HUES64 (cell line): ENCODE measurements at regions not wholly inside any gene's neighbourhood (a gene's known extent, or its start where the extent isn't known, plus 50 kb on each side); places are given as distances from the start of the nearest gene placed in this dataset.
"Not testable (repeated sequence)": the region's sequence is repeated elsewhere in the genome, so short reads cannot be mapped to it uniquely, and the experiment has no call there.

ENCODE experiments used
- H3K27ac ChIP-seq: 2 replicates; pipeline ENCODE4 v1.7.0; 2013; ENCODE audit warnings: low read depth, low read length, inconsistent platforms
- H3K27me3 ChIP-seq: 2 replicates; pipeline ENCODE4 v1.6.1; 2013; ENCODE audit warnings: mild to moderate bottlenecking, low read length; ENCODE audit not compliant: insufficient read depth
- H3K36me3 ChIP-seq: 2 replicates; pipeline ENCODE4 v1.6.1; 2013; ENCODE audit warnings: mild to moderate bottlenecking, low read length; ENCODE audit not compliant: insufficient read depth
- H3K4me1 ChIP-seq: 2 replicates; pipeline ENCODE4 v1.6.1; 2013; ENCODE audit warnings: mild to moderate bottlenecking, low read length, moderate library complexity; ENCODE audit not compliant: insufficient read depth
- H3K4me3 ChIP-seq: 2 replicates; pipeline ENCODE4 v1.5.1; 2013; ENCODE audit warnings: mild to moderate bottlenecking, low read length, moderate library complexity
- H3K9ac ChIP-seq: 2 replicates; pipeline ENCODE4 v1.6.1; 2013; ENCODE audit warnings: mild to moderate bottlenecking, low read depth, low read length
- H3K9me3 ChIP-seq: 2 replicates; pipeline ENCODE4 v1.6.1; 2013; ENCODE audit warnings: low read depth, low read length; ENCODE audit not compliant: insufficient read depth
- WGBS: fragments of 150-250, 120-280 bp; methylation state at CpG from one replicate; pipeline ENCODE4 v1.1.7; 2013; ENCODE audit warnings: missing lambda C conversion rate; 5-methylcytosine and 5-hydroxymethylcytosine counted together

GRCh38 chr6:144673807-144674206, 388.7 kb downstream of the UTRN start:
- WGBS: 97% methylated on average over 3 of the region's 3 CpGs
- Histone ChIP-seq H3K27me3 (no peaks in the 10 kb centered on the region), H3K27ac (no peak overlapping the region), H3K4me3 (no peak overlapping the region), H3K9me3 (peaks cover 22% of the 10 kb centered on the region), H3K9ac (no peak overlapping the region), H3K4me1 (no peaks in the 10 kb centered on the region), H3K36me3 (no peaks in the 10 kb centered on the region)

- 92% methylated on average over 6 of the region's 6 CpGs for WGBS
- Histone ChIP-seq H3K27ac (no peak overlapping the region), H3K36me3 (no peaks in the 10 kb centered on the region), H3K4me3 (no peak overlapping the region), H3K9me3 (peaks cover 22% of the 10 kb centered on the region), H3K27me3 (no peaks in the 10 kb centered on the region), H3K9ac (no peak overlapping the region), H3K4me1 (no peaks in the 10 kb centered on the region)
These were observed 390.2 kb downstream of the UTRN start for GRCh38 chr6:144675231-144675861.

GRCh38 chr6:144676310-144676709, 391.2 kb downstream of the UTRN start:
- H3K27ac ChIP-seq, H3K4me1 ChIP-seq, H3K9ac ChIP-seq, H3K27me3 ChIP-seq, H3K4me3 ChIP-seq, H3K36me3 ChIP-seq: not testable (repeated sequence)
- peaks cover 22% of the 10 kb centered on the region for H3K9me3 ChIP-seq
- 100% methylated on average over 1 of the region's 3 CpGs for WGBS

GRCh38 chr6:144677263-144677662, 392.1 kb downstream of the UTRN start:
- peaks cover 22% of the 10 kb centered on the region for H3K9me3 ChIP-seq
- H3K27me3 ChIP-seq, H3K4me3 ChIP-seq, H3K36me3 ChIP-seq, H3K27ac ChIP-seq, H3K9ac ChIP-seq, H3K4me1 ChIP-seq: not testable (repeated sequence)
- WGBS: 98% methylated on average over 4 of the region's 4 CpGs

GRCh38 chr6:144678844-144679243, 393.7 kb downstream of the UTRN start:
- WGBS: 96% methylated on average over 1 of the region's 1 CpG
- H3K36me3 ChIP-seq: no peaks in the 10 kb centered on the region
- H3K4me1 ChIP-seq: no peaks in the 10 kb centered on the region
- H3K27ac ChIP-seq: no peak overlapping the region
- no peak overlapping the region for H3K9ac ChIP-seq
- peaks cover 11% of the 10 kb centered on the region for H3K9me3 ChIP-seq
- no peak overlapping the region for H3K4me3 ChIP-seq
- no peaks in the 10 kb centered on the region for H3K27me3 ChIP-seq

GRCh38 chr6:144681334-144681733, 396.2 kb downstream of the UTRN start:
- no peak overlapping the region for H3K27ac ChIP-seq
- no peaks in the 10 kb centered on the region for H3K36me3 ChIP-seq
- H3K9ac ChIP-seq: no peak overlapping the region
- no peaks in the 10 kb centered on the region for H3K27me3 ChIP-seq
- 96% methylated on average over 3 of the region's 3 CpGs for WGBS
- no peaks in the 10 kb centered on the region for H3K4me1 ChIP-seq
- no peak overlapping the region for H3K4me3 ChIP-seq
- peaks cover 4% of the 10 kb centered on the region for H3K9me3 ChIP-seq

- H3K9me3 ChIP-seq: no peaks in the 10 kb centered on the region
- no peak overlapping the region for H3K4me3 ChIP-seq
- H3K27me3 ChIP-seq: no peaks in the 10 kb centered on the region
- 0 out of 2 replicates have a peak, but pooled peaks cover 3% of the 10 kb centered on the region for H3K4me1 ChIP-seq
- WGBS: 95% methylated on average over 6 of the region's 6 CpGs
- H3K9ac ChIP-seq: no peak overlapping the region
- no peaks in the 10 kb centered on the region for H3K36me3 ChIP-seq
- H3K27ac ChIP-seq: no peak overlapping the region
These were observed 398.3 kb downstream of the UTRN start for GRCh38 chr6:144683216-144684070.

GRCh38 chr6:144688713-144689112, 403.6 kb downstream of the UTRN start:
- H3K36me3 ChIP-seq: no peaks in the 10 kb centered on the region

GRCh38 chr6:144689503-144690040, 404.4 kb downstream of the UTRN start:
- Histone ChIP-seq H3K27me3 (no peaks in the 10 kb centered on the region), H3K4me3 (no peak overlapping the region), H3K9me3 (peaks cover 7% of the 10 kb centered on the region; the same call in 1 of the 2 replicates), H3K4me1 (0 out of 2 replicates have a peak, but pooled peaks cover 3% of the 10 kb centered on the region), H3K27ac (no peak overlapping the region), H3K36me3 (no peaks in the 10 kb centered on the region), H3K9ac (no peak overlapping the region)
- WGBS: 97% methylated on average over 3 of the region's 3 CpGs

More at GRCh38 chr6:144688713-144689112, 403.6 kb downstream of the UTRN start:
- Histone ChIP-seq H3K9ac (no peak overlapping the region), H3K4me3 (no peak overlapping the region), H3K27me3 (no peaks in the 10 kb centered on the region), H3K4me1 (0 out of 2 replicates have a peak, but pooled peaks cover 3% of the 10 kb centered on the region), H3K27ac (no peak overlapping the region), H3K9me3 (peaks cover 7% of the 10 kb centered on the region; the same call in 1 of the 2 replicates)

GRCh38 chr6:144690133-144690532, 405.0 kb downstream of the UTRN start:
- H3K9me3 ChIP-seq: peaks cover 7% of the 10 kb centered on the region; the same call in 1 of the 2 replicates
- H3K9ac ChIP-seq: no peak overlapping the region
- no peaks in the 10 kb centered on the region for H3K36me3 ChIP-seq
- H3K4me3 ChIP-seq: no peak overlapping the region
- 81% methylated on average over 1 of the region's 1 CpG for WGBS
- no peaks in the 10 kb centered on the region for H3K27me3 ChIP-seq
- H3K27ac ChIP-seq: no peak overlapping the region
- H3K4me1 ChIP-seq: 0 out of 2 replicates have a peak, but pooled peaks cover 3% of the 10 kb centered on the region

- 94% methylated on average over 3 of the region's 4 CpGs for WGBS
- Histone ChIP-seq H3K36me3 (no peaks in the 10 kb centered on the region), H3K27me3 (no peaks in the 10 kb centered on the region), H3K9ac (no peak overlapping the region), H3K27ac (no peak overlapping the region), H3K4me3 (no peak overlapping the region), H3K4me1 (0 out of 2 replicates have a peak, but pooled peaks cover 3% of the 10 kb centered on the region), H3K9me3 (peaks cover 7% of the 10 kb centered on the region; the same call in 1 of the 2 replicates)
These were observed 405.5 kb downstream of the UTRN start for GRCh38 chr6:144690666-144691065.
